ENCODE measurements at regions not wholly inside any gene's neighbourhood (a gene's known extent, or its start where the extent isn't known, plus 50 kb on each side); places are given as distances from the start of the nearest gene placed in this dataset.

- TF ChIP-seq ZNF416 (CRISPR knock-in tag; IDR thresholded peaks at IDR 0.05), result no peak
- TF ChIP-seq, protein P1, sequence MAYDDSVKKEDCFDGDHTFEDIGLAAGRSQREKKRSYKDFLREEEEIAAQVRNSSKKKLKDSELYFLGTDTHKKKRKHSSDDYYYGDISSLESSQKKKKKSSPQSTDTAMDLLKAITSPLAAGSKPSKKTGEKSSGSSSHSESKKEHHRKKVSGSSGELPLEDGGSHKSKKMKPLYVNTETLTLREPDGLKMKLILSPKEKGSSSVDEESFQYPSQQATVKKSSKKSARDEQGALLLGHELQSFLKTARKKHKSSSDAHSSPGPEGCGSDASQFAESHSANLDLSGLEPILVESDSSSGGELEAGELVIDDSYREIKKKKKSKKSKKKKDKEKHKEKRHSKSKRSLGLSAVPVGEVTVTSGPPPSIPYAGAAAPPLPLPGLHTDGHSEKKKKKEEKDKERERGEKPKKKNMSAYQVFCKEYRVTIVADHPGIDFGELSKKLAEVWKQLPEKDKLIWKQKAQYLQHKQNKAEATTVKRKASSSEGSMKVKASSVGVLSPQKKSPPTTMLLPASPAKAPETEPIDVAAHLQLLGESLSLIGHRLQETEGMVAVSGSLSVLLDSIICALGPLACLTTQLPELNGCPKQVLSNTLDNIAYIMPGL (CRISPR knock-in tag; IDR thresholded peaks at IDR 0.05), result no peak
- TF ChIP-seq ZNF263 (CRISPR knock-in tag; IDR thresholded peaks at IDR 0.05; ENCODE audit: low read depth), result no peak
- no peak for TF ChIP-seq GTF2I (CRISPR knock-in tag; conservative IDR thresholded peaks at IDR 0.05)
- TF ChIP-seq ZNF532 (CRISPR knock-in tag; IDR thresholded peaks at IDR 0.05; ENCODE audit: borderline replicate concordance), result no peak
- TF ChIP-seq, protein P2, sequence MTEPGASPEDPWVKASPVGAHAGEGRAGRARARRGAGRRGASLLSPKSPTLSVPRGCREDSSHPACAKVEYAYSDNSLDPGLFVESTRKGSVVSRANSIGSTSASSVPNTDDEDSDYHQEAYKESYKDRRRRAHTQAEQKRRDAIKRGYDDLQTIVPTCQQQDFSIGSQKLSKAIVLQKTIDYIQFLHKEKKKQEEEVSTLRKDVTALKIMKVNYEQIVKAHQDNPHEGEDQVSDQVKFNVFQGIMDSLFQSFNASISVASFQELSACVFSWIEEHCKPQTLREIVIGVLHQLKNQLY (CRISPR knock-in tag; IDR thresholded peaks at IDR 0.05), result no peak
- TF ChIP-seq, protein P3, sequence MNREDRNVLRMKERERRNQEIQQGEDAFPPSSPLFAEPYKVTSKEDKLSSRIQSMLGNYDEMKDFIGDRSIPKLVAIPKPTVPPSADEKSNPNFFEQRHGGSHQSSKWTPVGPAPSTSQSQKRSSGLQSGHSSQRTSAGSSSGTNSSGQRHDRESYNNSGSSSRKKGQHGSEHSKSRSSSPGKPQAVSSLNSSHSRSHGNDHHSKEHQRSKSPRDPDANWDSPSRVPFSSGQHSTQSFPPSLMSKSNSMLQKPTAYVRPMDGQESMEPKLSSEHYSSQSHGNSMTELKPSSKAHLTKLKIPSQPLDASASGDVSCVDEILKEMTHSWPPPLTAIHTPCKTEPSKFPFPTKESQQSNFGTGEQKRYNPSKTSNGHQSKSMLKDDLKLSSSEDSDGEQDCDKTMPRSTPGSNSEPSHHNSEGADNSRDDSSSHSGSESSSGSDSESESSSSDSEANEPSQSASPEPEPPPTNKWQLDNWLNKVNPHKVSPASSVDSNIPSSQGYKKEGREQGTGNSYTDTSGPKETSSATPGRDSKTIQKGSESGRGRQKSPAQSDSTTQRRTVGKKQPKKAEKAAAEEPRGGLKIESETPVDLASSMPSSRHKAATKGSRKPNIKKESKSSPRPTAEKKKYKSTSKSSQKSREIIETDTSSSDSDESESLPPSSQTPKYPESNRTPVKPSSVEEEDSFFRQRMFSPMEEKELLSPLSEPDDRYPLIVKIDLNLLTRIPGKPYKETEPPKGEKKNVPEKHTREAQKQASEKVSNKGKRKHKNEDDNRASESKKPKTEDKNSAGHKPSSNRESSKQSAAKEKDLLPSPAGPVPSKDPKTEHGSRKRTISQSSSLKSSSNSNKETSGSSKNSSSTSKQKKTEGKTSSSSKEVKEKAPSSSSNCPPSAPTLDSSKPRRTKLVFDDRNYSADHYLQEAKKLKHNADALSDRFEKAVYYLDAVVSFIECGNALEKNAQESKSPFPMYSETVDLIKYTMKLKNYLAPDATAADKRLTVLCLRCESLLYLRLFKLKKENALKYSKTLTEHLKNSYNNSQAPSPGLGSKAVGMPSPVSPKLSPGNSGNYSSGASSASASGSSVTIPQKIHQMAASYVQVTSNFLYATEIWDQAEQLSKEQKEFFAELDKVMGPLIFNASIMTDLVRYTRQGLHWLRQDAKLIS (CRISPR knock-in tag; IDR thresholded peaks at IDR 0.05; ENCODE audit: borderline replicate concordance), result no peak
- TF ChIP-seq, protein P4, sequence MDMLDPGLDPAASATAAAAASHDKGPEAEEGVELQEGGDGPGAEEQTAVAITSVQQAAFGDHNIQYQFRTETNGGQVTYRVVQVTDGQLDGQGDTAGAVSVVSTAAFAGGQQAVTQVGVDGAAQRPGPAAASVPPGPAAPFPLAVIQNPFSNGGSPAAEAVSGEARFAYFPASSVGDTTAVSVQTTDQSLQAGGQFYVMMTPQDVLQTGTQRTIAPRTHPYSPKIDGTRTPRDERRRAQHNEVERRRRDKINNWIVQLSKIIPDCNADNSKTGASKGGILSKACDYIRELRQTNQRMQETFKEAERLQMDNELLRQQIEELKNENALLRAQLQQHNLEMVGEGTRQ (CRISPR knock-in tag; IDR thresholded peaks at IDR 0.05), result no peak
- no peak for TF ChIP-seq ZNF219 (CRISPR knock-in tag; IDR thresholded peaks at IDR 0.05; ENCODE audit: borderline replicate concordance)
- no peak for TF ChIP-seq NFE2L1 (CRISPR knock-in tag; IDR thresholded peaks at IDR 0.05)
- TF ChIP-seq NR3C1 (CRISPR knock-in tag; conservative IDR thresholded peaks at IDR 0.05; ENCODE audit: low read depth), result no peak
- no peak for TF ChIP-seq JAZF1 (CRISPR knock-in tag; IDR thresholded peaks at IDR 0.05)
- TF ChIP-seq JUN (CRISPR knock-in tag; IDR thresholded peaks at IDR 0.05), result no peak
- TF ChIP-seq FOXK1 (CRISPR knock-in tag; IDR thresholded peaks at IDR 0.05), result no peak
- no peak for TF ChIP-seq ESRRA (CRISPR knock-in tag; IDR thresholded peaks at IDR 0.05; ENCODE audit: borderline replicate concordance)
- TF ChIP-seq ZNF232 (CRISPR knock-in tag; IDR thresholded peaks at IDR 0.05), result no peak
- TF ChIP-seq, protein P5, sequence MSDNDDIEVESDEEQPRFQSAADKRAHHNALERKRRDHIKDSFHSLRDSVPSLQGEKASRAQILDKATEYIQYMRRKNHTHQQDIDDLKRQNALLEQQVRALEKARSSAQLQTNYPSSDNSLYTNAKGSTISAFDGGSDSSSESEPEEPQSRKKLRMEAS (CRISPR knock-in tag; IDR thresholded peaks at IDR 0.05), result no peak
- TF ChIP-seq TP53 (CRISPR knock-in tag; IDR thresholded peaks at IDR 0.05), result no peak
- no peaks in the 10 kb centered on the region for H3K9me3 Mint-ChIP-seq
- H3K27ac Mint-ChIP-seq, result no peak overlapping the region
- H3K36me3 Mint-ChIP-seq, result no peaks in the 10 kb centered on the region
- no peaks in the 10 kb centered on the region for H3K27me3 Mint-ChIP-seq (ENCODE audit: low read depth)
- ATAC-seq (no peak), DNase-seq (ENCODE audit: low spot score) (no peak)
- no peak overlapping the region for H3K4me3 Mint-ChIP-seq
- ChIA-PET POLR2A (no interaction called here), CTCF (no interaction called here)
- H3K4me1 Mint-ChIP-seq, result no peaks in the 10 kb centered on the region
Measured at GRCh38 chr11:87819151-87819550, 356.1 kb downstream of the RAB38 start.
